HPDE6-E6E7 (cell line): ENCODE measurements at regions not wholly inside any gene's neighbourhood (a gene's known extent, or its start where the extent isn't known, plus 50 kb on each side); places are given as distances from the start of the nearest gene placed in this dataset.
"Not testable (repeated sequence)": the region's sequence is repeated elsewhere in the genome, so short reads cannot be mapped to it uniquely, and the experiment has no call there.

Experiments
- DNase-seq: peaks from one replicate; pipeline ENCODE4 v3.0.0; 2011; ENCODE audit warnings: missing footprints; ENCODE audit errors: extremely low spot score

GRCh38 chr2:106292627-106293026 lies 98.5 kb upstream of the UXS1 start:
- DNase-seq, result no peak

DNA sequence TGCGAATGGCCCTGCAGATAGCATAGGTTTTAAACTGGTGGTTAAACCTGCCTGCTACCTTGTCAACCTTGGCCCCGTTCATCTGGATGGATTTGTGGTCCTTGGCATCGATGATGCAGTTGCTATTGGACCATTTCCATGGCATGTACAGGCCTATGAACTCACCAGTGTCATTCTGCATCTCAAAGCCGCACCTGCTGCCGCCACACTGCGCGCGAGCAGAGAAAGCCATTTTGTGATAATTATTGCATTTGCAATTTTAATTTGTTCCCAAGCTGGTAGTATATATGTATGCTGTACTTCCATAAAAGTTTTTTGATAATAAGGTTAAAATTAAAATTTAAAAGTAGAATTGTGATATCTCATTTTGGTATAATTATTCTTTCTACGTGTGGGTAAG lies 94.8 kb upstream of the UXS1 start:
- no peak for DNase-seq

DNA sequence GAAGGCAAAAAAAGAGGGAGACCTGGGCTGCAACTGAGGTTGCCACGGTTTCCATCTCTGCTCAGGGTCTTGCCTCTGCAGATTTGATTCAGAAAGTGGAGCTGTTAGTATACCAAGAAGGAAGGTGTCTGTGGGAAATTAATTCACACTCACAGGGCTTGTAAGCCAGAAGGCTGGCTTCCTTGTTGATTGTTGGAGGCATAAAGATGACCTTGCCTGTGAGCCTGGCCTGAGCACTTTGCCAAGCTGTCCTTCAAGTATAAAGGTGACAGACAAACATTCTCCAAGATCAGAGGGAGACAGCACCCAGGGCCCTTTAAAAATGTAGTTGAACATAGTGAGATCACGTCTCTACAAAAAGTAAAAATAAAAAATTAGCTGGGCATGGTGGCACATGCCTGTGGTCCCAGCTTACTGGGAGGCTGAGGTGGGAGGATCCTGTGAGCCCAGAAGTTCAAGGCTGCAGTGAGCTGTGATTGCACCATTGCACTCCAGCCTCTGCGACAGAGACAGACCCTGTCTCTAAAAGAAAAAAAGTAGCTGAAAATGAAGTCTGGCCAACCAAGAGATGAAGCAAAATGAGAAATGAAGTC lies 91.2 kb upstream of the UXS1 start:
- DNase-seq, result no peak

DNA sequence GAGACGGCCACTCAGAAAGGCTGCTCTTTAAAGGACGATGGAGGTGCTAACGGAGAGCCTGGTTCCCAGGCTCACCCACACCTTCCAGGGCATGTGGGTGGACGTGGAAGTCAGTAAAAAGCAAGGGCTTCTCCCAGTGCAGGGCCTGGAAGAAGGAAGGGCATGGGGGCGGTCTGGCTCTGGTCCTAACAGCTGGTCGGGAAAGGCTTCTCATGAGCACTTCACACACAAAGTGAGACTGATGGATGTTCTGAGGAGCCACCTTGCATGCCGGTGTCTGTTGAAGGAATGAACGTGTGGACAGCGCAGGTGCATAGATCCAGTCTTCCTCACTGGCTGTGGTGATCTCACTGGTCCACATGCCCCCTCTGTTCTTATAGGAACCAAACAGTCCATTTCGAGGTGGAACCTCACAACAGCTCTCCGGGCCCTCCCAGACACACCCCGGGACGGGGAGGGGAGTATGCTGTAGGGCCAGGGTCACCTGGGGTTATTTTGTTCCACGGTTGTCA lies 90.6 kb upstream of the UXS1 start:
- no peak for DNase-seq

DNA sequence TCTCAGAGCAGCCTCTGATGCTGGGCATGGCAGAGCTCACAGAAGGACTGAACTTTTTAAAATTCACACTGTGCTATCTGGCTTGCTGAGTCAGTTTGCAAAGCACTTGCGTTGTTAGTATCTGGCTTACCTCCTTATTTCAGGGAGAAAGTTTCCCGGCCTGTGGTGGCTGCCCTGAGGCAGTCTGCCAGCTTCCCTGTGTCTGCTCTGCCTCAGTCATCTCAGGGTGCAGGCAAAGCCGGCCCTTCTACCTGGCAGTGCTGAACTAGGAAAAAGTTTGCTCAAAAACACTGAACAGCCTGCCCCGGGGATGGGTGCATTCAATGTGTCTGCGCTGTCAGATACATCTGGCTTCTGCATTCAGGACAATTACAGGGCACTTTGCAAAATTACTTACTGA lies 90.2 kb upstream of the UXS1 start:
- no peak for DNase-seq

DNA sequence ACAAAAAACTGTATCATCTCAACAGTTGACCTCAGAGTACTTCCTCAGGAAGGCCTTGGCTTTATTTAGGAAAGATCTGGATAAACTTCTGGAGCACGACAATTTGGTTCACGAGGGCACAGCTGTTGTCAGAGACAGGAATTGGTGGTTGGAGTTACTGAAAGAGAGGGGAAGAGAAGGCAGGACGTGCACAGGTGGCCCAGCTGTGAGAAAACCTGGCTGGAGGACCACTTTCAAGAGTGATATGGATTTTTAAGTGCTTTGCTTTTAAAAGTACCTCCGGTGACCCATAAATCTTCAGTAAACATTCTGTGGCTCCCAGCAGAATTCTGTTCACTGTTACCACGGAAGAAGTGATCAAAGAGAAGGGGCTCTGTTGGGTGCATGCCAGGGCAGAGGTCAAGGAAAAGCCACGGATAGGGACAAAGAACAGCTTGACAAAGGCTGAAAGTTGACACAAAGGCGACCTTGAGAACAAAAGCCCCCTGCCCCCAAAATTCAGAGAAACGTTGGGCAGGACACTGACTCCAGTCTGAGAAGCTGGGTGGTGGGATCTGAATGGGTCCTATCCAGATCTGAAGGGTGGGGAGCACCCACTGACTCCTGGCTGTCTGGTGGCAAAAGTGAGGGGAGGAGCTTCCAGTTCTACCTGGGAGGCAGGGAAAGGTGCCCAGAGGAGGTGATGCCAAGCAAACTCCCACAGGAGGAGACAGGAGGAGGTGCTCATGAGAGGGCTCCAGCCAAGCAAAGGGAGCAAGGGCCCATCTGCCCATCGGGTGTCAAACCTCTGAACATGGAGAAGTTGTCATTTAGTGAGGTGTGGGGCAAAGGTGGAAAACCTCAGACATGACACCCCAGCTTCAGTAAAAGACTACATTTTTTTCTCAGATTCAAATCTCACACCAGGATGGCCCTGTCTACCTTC lies 89.4 kb upstream of the UXS1 start:
- not testable (repeated sequence) for DNase-seq

- no peak for DNase-seq
Observed at GRCh38 chr2:106282462-106283170, 88.5 kb upstream of the UXS1 start.

DNA sequence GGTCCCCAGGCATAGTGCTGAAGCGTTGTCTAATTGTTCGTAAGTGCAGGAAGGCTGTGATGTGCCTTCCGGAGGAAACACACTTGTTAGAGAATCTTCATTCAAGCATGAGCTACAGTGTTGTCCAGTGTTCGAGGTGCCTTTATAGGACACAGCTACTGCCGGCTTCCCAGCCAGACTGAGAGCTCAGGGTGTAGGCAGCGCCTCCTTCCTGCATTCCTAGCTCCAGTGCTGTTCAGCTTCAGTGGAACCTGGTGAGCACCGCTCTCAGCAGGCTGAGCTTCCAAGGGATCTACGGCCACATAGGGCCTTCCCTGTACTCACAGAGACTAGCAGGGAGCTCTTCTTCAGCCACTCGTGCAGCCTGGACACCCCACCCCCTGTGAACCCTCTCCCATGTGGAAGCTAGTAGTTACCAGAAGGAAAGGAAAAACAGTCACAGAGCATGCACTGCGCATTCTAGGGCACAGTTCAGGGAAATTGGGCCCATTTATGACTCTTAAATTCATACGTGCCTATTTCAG lies 87.9 kb upstream of the UXS1 start:
- not testable (repeated sequence) for DNase-seq

DNA sequence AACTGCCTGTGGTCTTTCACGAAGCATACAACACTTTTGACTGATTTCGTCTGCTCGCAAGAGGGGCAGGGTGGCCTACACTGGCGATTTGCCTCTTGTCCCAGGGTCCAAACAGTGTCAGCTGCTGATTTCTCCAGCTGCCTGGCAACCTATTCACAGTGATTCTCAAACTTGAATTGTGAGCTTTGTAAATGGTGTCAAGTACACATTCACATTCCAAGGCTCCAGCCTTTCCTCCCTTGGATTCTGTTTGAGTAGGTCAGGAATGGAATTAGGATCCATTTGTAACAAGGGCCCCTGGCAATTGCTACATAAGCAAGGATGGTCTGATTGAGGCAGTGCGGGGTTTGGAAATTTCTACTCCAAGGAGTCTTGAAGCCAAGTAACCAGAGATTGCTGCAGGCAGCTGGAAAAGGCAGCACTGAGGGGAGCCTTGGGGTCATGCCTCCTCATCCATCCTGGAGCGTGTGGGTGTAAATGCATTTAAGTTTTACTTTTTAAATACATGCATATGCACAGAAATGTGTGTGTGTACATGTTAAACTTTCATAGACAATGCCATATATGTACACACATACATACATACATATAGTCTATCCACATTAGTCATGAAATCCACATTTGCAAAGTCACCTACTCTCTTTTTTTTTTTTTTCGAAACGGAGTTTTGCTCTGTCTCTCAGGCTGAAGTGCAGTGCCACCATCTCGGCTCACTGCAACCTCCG lies 86.8 kb upstream of the UXS1 start:
- DNase-seq, result no peak

DNA sequence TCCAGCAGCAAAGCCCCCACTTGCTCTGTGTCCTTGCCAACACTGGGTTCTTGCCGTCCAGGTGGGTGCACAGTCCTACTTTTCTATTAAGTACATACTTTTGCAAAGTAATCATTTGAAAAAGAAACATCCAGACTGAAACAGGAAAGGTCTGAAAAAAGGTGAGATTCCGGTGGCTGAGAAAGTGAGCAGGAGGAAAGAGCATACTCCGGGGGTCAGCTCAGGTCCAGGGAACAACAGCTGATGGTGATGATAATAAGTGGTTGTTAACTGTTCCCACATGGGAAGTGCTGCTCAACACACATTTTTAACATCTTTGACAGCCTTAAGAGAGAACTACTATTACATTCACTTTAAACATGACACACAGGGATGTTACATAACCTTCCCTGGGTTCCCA lies 86.1 kb upstream of the UXS1 start:
- no peak for DNase-seq

- DNase-seq, result no peak
Observed at GRCh38 chr2:106278112-106278876, 84.2 kb upstream of the UXS1 start.

GRCh38 chr2:106277426-106277825 lies 83.3 kb upstream of the UXS1 start:
- DNase-seq, result no peak

- DNase-seq, result no peak
Observed at GRCh38 chr2:106275971-106276370, 81.9 kb upstream of the UXS1 start.

DNA sequence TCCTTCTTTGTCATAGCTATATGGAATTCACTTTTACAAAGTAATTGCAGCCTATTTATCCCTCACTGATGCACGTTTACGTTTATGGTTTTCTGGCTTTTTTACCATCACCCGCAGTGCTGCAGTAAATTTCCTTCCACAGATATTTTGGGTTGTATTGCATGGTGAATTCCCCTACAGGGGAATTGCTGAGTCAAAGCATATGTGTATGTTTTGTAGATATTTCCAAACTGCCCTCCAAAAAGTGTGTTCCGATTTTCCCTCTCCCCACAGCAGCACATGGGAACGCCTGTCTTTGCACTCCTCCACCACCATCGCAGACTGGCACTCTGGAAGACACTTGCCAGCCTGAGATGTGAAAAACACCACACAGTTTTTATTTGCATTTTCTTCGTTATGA lies 80.6 kb upstream of the UXS1 start:
- no peak for DNase-seq

GRCh38 chr2:106272216-106272807 lies 78.2 kb upstream of the UXS1 start:
- no peak for DNase-seq

GRCh38 chr2:106270471-106270891 lies 76.4 kb upstream of the UXS1 start:
- DNase-seq, result no peak

DNA sequence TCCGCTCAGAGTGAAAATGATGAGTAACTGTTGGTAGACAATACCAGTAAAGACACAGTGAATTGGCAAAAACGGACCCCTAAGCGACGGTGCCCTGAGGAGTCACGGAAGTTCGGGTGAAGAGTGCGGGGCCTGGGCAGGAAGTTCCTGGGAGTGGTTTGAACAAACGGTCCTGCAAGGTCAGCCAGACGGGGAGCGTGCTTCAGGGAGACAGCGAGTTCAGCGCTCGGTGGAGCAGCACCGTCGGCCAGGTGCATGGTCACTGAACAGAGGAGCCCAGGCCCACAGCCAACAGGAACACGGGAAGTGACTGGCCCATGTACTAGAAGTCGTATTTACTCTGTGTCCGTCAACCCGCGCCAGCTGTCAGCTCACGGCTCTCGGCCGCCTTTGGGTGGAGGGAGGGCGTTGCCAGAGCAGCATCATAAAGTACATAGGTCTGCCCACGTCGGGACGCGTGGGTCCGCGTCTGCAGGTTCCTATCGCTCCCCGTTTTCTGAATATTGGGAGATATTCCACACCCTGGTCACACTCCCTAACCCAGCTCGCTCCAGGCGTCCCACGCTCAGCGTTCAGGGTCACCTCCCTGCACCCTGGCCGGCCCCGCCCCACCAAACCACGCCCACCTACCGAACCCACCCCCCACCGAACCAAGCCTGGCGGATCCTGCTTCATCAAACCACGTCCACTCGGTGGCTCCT lies 75.6 kb upstream of the UXS1 start:
- peak; percentile 43 for DNase-seq

DNA sequence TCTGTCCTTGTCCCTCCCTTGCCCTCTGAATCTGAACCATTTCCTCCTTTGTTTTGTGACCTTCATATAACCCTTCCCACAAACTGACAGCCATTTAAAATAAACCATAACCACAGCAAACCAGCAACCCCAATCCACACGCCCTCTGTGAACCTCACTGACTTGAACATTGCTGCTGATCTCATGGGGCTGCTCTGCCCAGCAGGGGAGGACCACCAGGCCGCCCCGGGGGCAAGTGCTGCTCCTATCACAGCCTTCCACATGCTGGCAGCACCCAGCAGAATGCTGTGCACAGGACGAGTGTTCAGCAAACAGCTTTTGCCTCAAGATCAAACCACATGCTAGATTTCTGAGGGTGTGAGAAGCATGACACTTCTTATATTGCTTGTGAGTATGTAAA lies 73.9 kb upstream of the UXS1 start:
- DNase-seq, result no peak

DNA sequence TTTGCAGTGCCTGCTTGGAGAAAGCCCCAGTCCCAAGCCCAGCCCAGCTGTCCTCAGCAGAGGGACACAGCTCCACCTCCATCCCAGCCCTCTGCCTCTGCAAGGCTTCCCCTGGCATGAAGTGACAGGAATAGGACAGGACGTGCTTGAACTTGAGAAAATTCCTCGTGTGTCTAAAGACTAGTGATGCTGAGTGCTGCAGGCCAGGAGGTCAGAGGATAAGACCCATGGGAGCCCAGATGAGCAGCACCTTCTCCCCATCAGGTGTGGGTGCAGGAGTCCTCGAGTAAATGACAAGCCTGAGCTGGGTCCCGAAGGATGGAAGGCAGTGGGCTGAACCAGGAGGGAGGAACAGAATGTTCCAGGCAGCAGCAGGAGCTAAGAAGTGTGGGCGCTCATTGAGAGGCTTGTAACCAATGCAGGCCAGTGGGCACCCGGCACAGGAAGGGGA lies 67.8 kb upstream of the UXS1 start:
- no peak for DNase-seq

DNA sequence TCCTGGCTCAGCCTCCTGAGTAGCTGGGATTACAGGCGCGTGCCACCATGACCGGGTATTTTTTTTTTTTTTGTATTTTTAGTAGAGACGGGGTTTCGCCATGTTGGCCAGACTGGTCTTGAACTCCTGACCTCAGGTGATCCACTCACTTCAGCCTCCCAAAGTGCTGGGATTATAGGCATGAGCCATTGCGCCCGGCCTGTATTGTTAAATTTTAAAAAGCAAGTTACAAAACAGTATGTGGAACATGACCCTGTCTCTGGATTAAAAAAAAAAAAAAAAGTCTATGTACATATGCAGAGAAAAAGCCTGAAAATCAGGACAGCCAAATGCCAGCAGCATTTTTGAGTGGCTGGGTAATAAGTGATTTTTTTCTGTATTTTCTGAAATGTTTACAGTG lies 64.8 kb upstream of the UXS1 start:
- DNase-seq, result not testable (repeated sequence)
